ENCODE measurements at regions not wholly inside any gene's neighbourhood (a gene's known extent, or its start where the extent isn't known, plus 50 kb on each side); places are given as distances from the start of the nearest gene placed in this dataset.

- TF ChIP-seq, protein P1, sequence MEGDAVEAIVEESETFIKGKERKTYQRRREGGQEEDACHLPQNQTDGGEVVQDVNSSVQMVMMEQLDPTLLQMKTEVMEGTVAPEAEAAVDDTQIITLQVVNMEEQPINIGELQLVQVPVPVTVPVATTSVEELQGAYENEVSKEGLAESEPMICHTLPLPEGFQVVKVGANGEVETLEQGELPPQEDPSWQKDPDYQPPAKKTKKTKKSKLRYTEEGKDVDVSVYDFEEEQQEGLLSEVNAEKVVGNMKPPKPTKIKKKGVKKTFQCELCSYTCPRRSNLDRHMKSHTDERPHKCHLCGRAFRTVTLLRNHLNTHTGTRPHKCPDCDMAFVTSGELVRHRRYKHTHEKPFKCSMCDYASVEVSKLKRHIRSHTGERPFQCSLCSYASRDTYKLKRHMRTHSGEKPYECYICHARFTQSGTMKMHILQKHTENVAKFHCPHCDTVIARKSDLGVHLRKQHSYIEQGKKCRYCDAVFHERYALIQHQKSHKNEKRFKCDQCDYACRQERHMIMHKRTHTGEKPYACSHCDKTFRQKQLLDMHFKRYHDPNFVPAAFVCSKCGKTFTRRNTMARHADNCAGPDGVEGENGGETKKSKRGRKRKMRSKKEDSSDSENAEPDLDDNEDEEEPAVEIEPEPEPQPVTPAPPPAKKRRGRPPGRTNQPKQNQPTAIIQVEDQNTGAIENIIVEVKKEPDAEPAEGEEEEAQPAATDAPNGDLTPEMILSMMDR (IDR thresholded peaks at IDR 0.05) = no peak
- TF ChIP-seq POLR2AphosphoS5 (IDR thresholded peaks at IDR 0.05) (no peak), POLR2A (IDR thresholded peaks at IDR 0.05; ENCODE audit: low read depth) (no peak)
Observed at GRCh38 chr20:63092660-63093215, 86.0 kb upstream of the BHLHE23 start.
